ENCODE measurements at regions not wholly inside any gene's neighbourhood (a gene's known extent, or its start where the extent isn't known, plus 50 kb on each side); places are given as distances from the start of the nearest gene placed in this dataset.
A peak's percentile ranks its signal among the peaks of the same experiment; 100 is the strongest.

DNA sequence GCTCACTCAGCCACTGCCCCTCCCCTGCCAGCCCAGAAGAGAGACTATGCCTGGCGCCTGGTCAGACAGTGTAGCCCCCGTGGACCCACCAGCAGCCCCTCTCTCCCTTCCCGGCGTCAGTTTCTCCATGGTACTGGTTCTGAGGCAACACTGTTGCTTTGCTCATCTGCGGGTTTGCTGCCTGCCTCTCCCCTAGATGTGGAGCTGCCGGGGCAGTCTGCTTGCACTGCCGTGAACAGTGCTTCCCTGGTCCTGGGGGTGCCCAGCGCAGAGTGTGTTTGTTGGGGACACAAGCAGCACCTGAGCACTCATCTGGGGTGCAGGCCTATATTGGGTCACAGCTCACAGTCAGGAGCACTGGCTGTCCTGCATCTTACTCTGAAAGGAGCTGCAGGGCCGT lies 309.9 kb downstream of the NDUFA10 start:
- H3K27ac ChIP-seq = no peak overlapping the region
- H3K9me3 ChIP-seq = no peaks in the 10 kb centered on the region
- no peaks in the 10 kb centered on the region for H3K36me3 ChIP-seq
- H3K27me3 ChIP-seq = no peaks in the 10 kb centered on the region
- WGBS = 95% methylated on average over 7 of the region's 9 CpGs
- peaks cover 12% of the 10 kb centered on the region for H3K4me1 ChIP-seq
- no peak overlapping the region for H3K4me3 ChIP-seq
- peak in 1 of 2 donors; percentile 78 for DNase-seq (ENCODE audit: low spot score in 2 of 2)
- TF ChIP-seq, protein P1, sequence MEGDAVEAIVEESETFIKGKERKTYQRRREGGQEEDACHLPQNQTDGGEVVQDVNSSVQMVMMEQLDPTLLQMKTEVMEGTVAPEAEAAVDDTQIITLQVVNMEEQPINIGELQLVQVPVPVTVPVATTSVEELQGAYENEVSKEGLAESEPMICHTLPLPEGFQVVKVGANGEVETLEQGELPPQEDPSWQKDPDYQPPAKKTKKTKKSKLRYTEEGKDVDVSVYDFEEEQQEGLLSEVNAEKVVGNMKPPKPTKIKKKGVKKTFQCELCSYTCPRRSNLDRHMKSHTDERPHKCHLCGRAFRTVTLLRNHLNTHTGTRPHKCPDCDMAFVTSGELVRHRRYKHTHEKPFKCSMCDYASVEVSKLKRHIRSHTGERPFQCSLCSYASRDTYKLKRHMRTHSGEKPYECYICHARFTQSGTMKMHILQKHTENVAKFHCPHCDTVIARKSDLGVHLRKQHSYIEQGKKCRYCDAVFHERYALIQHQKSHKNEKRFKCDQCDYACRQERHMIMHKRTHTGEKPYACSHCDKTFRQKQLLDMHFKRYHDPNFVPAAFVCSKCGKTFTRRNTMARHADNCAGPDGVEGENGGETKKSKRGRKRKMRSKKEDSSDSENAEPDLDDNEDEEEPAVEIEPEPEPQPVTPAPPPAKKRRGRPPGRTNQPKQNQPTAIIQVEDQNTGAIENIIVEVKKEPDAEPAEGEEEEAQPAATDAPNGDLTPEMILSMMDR (IDR thresholded peaks at IDR 0.05) = no peak
- TF ChIP-seq POLR2AphosphoS5 (IDR thresholded peaks at IDR 0.05) (no peak), EP300 (IDR thresholded peaks at IDR 0.05) (no peak), POLR2A (IDR thresholded peaks at IDR 0.05) (no peak)

DNA sequence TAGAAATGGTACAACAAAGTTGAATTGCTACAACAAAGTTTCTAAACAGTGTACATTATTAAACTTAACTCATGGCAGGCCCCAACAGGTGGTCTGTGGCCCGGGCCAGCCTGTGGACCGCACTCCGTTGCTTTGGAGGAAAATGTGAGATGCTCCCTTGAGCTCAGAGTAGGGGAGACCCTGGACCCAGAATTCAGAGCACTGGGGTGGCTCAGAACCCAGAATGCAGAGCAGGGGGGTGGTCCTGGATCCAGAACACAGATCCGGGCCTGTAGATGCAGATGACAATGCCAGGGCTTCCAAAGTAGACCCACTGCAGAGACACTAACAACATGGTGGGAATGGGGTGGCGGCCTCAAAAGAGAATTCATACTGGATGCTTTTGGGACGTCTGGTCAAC lies 311.0 kb downstream of the NDUFA10 start:
- WGBS = 81% methylated on average over 6 of the region's 6 CpGs
- no peak overlapping the region for H3K4me3 ChIP-seq
- H3K27me3 ChIP-seq = no peaks in the 10 kb centered on the region
- peaks cover 12% of the 10 kb centered on the region for H3K4me1 ChIP-seq
- TF ChIP-seq POLR2AphosphoS5 (IDR thresholded peaks at IDR 0.05) = no peak
- DNase-seq (ENCODE audit: low spot score in 2 of 2) = no peak
- H3K36me3 ChIP-seq = no peaks in the 10 kb centered on the region
- H3K9me3 ChIP-seq = no peaks in the 10 kb centered on the region
- no peak overlapping the region for H3K27ac ChIP-seq

DNA sequence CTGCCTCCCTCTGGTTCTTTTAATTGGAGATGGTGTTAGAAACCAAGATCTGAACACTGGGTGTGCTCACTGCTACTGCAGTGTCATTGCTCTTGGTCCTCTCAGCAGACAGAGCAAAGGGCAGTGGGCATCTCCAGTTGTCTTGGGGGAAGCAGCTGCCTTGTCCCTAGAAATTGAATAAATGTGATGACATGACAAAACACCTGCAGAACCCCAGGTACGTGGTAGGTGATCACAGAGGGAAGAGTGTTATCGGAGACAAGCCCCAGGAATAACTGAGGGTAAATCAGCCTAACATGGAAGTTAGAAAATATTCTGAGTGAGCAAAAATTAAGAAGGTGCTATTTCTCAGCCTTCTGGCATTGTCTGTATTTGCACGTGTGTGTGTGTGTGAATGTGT lies 311.9 kb upstream of the HDAC4 start:
- 88% methylated on average over 3 of the region's 3 CpGs for WGBS
- TF ChIP-seq EP300 (IDR thresholded peaks at IDR 0.05) (no peak), POLR2AphosphoS5 (IDR thresholded peaks at IDR 0.05) (no peak), POLR2A (IDR thresholded peaks at IDR 0.05) (no peak)
- TF ChIP-seq, protein P1 (IDR thresholded peaks at IDR 0.05) = no peak
- H3K27ac ChIP-seq = no peak overlapping the region
- H3K9me3 ChIP-seq = no peaks in the 10 kb centered on the region
- DNase-seq (ENCODE audit: low spot score in 2 of 2) = peak in 1 of 2 donors; percentile 40
- H3K36me3 ChIP-seq = no peaks in the 10 kb centered on the region
- H3K4me1 ChIP-seq = peaks cover 10% of the 10 kb centered on the region
- no peak overlapping the region for H3K4me3 ChIP-seq
- H3K27me3 ChIP-seq = no peaks in the 10 kb centered on the region

DNA sequence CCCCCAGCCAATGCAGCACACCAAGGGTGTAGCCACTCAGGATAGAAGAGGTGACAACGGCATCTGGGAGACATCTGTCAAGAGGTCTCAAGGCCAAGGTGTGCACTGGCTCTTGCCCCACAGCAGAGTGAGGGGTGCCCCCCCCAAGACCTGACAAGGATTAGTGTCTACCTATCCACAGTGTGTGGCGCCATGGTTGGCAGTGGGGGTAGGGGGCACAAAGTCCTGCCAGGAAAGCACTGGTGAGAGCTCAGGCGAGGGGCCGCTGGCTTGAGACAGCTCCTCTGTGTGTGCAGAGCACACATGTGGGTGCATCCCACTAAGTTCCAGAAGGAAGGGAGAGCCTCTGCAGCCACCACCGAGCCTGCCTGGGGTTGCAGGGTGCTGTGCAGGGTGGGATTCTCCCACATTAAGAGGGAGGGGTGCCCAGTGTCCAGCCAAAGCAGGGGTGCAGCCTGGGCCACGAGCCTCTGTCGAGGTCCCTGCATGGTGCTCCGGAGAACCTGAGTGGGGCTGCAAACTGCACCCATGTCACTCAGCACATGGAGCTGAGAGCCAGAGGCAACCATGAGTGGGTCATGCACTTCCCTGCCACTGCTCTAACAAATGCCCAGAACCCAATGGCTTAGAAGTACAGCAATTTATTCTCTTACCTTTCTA lies 311.2 kb upstream of the HDAC4 start:
- 100% methylated on average over 2 of the region's 8 CpGs for WGBS
- Histone ChIP-seq H3K9me3 (no peaks in the 10 kb centered on the region), H3K27me3 (no peaks in the 10 kb centered on the region), H3K36me3 (no peaks in the 10 kb centered on the region), H3K4me1 (peaks cover 3% of the 10 kb centered on the region), H3K4me3 (no peak overlapping the region), H3K27ac (no peak overlapping the region)
- TF ChIP-seq, protein P1 (IDR thresholded peaks at IDR 0.05) = no peak
- TF ChIP-seq EP300 (IDR thresholded peaks at IDR 0.05) = no peak
- TF ChIP-seq POLR2A (IDR thresholded peaks at IDR 0.05) = no peak
- no peak for TF ChIP-seq POLR2AphosphoS5 (IDR thresholded peaks at IDR 0.05)
- DNase-seq (ENCODE audit: low spot score in 2 of 2) = peak in 1 of 2 donors; percentile 44

DNA sequence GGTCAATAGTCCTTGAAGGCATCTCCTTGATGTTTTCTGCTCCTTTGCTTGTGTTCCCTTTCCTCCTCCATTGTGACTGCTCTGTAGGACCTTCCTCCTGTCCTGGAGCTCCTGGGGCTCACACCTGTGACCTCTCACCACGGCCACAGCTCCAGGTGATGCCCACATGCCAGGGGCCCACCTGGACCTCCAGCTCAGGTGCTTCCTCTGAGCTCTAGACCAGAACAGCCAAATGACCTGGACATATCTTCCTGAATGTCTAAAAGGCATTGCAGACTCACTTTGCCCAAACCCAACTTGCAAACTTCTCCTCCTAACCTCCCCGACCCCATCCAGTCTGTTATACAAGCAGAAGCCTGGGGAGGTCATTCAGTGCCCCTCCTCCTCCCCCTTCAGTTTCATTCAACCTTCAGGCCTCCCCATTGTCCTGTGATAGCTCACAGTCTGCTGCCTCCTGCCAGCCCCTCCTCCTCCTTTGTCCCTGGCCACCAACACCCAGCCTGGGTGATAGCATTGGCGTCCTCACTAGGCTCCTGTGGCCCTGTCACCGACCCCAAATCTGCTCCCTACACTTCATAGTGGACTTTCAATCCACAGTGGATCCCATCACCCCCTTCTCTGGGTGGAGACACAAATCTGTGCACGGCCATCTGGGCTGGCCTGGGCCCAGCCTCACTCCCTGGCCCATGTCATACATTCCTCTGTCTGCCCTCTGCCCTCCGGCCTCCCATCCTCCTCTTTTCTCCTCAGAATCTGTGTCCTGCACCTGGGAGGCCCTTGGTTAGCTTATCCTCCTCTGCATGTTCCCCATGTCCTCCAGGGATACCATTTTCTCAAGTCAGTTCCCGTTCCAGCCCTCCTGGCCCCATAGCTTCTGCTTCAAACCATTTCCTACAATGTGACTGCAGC lies 310.4 kb upstream of the HDAC4 start:
- H3K4me3 ChIP-seq = no peak overlapping the region
- peak in 1 of 2 donors; percentile 56 for DNase-seq (ENCODE audit: low spot score in 2 of 2)
- WGBS = 85% methylated on average over 7 of the region's 7 CpGs
- no peaks in the 10 kb centered on the region for H3K9me3 ChIP-seq
- no peak overlapping the region for H3K27ac ChIP-seq
- H3K36me3 ChIP-seq = no peaks in the 10 kb centered on the region
- no peaks in the 10 kb centered on the region for H3K27me3 ChIP-seq
- no peaks in the 10 kb centered on the region for H3K4me1 ChIP-seq
- no peak for TF ChIP-seq POLR2A (IDR thresholded peaks at IDR 0.05)
- TF ChIP-seq EP300 (IDR thresholded peaks at IDR 0.05) = no peak
- TF ChIP-seq POLR2AphosphoS5 (IDR thresholded peaks at IDR 0.05) = no peak
- TF ChIP-seq, protein P1 (IDR thresholded peaks at IDR 0.05) = no peak

All from suprapubic skin (tissue), 4 donors.